OCI-LY1 (cell line): ENCODE measurements at regions not wholly inside any gene's neighbourhood (a gene's known extent, or its start where the extent isn't known, plus 50 kb on each side); places are given as distances from the start of the nearest gene placed in this dataset.
"Not testable (repeated sequence)": the region's sequence is repeated elsewhere in the genome, so short reads cannot be mapped to it uniquely, and the experiment has no call there.

Experiments
- EZH2 ChIP-seq: fragments of 200-600 bp; sonication (generic), shearing (Covaris generic); IDR thresholded peaks from 2 replicates; pipeline ENCODE4 v1.8.0; 2017; ENCODE audit warnings: borderline replicate concordance, mixed run types, mild to moderate bottlenecking, antibody characterized with exemption, low read length, moderate library complexity, mixed read lengths
- TF ChIP-seq, protein P1 (sequence below): fragments of 200-600 bp; sonication (generic), shearing (Covaris generic); IDR thresholded peaks from 2 replicates; pipeline ENCODE4 v1.5.1; 2017; ENCODE audit warnings: mild to moderate bottlenecking, antibody characterized with exemption, low read length, moderate library complexity, mixed read lengths

DNA sequence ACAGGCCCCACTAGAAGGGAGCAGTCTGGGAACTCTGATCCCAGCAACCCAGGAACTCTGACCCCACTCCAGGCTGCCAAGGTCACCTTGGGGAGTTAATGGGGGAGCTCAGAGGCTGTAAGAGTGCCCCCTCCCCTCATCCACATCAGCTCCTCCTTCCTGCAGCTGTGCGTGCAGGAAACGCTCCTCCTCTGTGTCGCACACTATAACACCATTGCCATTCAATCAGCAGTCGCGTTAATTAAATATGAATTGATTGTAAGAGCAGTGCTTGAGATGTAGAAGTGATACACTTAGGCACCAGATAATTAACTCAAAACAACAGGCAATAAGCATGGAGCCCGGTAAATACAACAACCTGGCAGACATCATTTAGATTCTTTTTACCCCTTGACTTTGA, 205.7 kb downstream of the MATN1 start:
- TF ChIP-seq, protein P1, sequence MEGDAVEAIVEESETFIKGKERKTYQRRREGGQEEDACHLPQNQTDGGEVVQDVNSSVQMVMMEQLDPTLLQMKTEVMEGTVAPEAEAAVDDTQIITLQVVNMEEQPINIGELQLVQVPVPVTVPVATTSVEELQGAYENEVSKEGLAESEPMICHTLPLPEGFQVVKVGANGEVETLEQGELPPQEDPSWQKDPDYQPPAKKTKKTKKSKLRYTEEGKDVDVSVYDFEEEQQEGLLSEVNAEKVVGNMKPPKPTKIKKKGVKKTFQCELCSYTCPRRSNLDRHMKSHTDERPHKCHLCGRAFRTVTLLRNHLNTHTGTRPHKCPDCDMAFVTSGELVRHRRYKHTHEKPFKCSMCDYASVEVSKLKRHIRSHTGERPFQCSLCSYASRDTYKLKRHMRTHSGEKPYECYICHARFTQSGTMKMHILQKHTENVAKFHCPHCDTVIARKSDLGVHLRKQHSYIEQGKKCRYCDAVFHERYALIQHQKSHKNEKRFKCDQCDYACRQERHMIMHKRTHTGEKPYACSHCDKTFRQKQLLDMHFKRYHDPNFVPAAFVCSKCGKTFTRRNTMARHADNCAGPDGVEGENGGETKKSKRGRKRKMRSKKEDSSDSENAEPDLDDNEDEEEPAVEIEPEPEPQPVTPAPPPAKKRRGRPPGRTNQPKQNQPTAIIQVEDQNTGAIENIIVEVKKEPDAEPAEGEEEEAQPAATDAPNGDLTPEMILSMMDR, result not testable (repeated sequence)
- not testable (repeated sequence) for TF ChIP-seq EZH2
